GM18873 (cell line): ENCODE measurements at regions not wholly inside any gene's neighbourhood (a gene's known extent, or its start where the extent isn't known, plus 50 kb on each side); places are given as distances from the start of the nearest gene placed in this dataset.

Source experiments
- ATAC-seq: cut with Tn5 transposase; IDR thresholded peaks from one replicate; pipeline ENCODE4 v1.9.1; 2021; ENCODE audit warnings: mild to moderate bottlenecking, moderate library complexity, moderate number of reproducible peaks; ENCODE audit not compliant: unreplicated experiment, low FRiP score

DNA sequence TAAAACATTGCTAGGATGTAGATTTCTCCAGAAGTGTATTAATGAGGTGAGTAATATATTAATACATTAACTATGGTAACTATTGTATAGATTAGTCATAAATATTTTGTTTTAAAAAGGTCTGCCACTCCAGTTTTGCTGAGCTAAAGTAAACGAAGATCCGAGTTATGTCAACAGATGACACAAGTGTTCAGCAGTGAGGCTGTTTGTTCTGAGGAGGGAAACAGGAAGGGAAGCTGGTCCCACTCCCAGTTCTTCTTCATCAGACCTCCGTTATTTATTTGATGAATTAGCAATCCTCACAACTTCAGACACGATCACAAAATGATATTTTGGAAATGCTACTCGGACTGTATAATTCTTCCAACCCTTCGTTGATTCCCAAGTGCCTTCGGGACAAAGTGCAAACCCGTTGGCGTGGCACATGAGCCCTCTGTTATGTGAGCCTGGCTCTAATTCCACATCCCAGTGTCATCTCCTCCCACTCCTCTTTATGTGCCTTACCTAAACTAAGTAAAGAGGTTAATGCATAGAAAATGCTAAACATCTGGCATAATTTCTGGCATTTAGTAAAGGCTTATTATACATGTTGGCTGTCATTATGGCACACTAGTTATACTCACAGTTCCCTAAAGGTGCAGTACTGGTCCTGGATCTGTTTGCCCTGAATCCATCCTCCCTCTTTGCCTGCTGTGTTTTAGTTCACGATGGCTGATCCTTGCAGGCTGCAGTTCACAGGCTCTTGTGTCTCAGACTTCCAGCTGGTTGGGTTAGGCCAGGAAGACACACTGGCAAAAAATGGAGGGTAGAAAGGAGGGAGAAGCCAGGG, 190.6 kb upstream of the LNX1 start:
- ATAC-seq: no peak

- ATAC-seq: no peak
Measured at GRCh38 chr4:53780736-53781400, 189.6 kb upstream of the LNX1 start.

DNA sequence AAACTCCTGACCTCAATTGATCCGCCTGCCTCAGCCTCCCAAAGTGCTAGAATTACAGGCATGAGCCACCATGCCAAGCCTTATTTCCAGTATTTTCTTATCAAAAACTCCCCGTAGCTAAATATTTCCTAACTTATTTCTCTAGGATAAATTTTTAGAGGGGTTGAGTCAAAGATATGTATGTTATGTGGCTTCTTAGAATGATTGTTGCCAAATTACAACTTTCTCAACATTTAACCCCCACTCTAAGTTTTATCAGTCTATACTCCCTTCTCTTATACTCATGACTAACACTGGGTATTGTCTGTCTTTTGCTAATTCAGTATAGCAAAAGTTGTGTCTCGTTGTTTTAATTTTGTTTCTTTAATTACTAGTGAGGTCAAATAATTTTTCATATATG, 187.7 kb upstream of the LNX1 start:
- ATAC-seq: no peak

GRCh38 chr4:53778155-53778554, 186.9 kb upstream of the LNX1 start:
- no peak for ATAC-seq

DNA sequence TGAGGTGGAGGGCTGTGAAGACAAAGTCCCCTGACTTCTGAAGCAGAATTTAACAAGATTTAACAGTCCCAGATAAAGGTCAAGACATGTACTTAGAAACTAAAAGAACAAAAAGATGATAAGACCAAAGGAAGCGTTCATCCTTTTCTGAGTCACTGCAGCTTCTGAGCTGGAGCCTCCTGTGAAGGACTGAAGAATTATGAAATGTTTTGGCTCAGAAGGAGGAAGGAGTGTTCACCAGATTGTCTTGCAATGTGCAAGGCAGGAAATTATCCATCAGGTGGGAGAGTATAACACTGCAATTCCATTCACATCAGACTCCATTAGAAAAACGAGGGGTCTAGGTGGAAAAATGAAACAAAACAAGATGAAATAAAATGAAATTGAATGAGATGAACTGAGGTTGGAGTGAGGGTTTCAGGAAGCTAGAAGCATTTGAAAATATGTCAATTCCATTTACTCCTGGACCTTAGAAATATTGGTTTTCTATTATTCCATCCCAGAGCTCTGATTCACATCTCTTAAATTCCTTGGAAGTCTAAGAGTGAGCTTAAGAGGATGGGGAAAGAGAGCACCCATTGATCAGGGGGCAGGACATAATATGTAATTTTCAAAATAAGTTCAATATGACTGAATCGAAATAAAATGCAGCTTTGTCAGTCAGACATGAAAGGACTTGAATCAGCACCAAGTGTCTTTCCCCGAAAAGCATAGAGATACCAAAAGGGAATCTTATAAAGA, 186.1 kb upstream of the LNX1 start:
- ATAC-seq: no peak

GRCh38 chr4:53776141-53776540, 184.9 kb upstream of the LNX1 start:
- no peak for ATAC-seq

DNA sequence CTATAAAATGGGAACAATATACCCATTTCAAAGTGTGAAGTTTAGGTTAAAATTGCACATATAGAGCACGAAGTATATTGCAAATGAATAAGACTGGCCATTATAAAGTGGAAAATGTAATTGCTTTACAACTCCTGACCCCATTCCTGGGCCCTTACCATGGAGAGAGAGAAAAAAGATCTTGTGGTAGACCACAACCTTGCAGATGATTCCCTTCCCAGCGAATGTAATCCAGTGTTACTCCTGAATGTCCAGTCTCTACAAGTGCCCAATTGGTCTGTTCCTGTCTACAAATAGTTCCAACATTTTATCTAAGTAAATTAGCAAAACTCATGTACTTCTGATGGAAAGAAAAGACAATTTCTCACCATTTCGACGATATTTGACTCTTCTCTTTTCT, 184.1 kb upstream of the LNX1 start:
- ATAC-seq: no peak

DNA sequence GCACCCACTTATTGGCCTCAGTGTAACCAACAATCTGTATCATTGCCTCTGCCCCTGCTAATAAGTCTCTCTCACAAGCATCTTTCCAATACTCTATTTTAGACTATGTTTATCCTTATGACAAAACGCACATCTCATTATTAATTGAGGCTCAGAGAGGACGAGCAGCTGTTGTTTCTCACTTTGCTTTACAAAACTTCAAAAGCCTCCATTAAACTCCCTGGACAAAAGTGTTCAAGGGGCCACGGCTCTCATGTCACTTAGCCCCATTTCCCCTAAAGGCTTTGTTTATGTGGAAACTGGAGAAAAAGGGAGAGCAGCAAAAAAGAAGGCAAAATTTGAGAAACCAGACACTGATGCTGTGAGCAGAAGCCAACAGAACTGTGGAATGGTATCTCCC, 180.0 kb upstream of the LNX1 start:
- ATAC-seq: no peak

- no peak for ATAC-seq
Measured at GRCh38 chr4:53767482-53767881, 176.2 kb upstream of the LNX1 start.

DNA sequence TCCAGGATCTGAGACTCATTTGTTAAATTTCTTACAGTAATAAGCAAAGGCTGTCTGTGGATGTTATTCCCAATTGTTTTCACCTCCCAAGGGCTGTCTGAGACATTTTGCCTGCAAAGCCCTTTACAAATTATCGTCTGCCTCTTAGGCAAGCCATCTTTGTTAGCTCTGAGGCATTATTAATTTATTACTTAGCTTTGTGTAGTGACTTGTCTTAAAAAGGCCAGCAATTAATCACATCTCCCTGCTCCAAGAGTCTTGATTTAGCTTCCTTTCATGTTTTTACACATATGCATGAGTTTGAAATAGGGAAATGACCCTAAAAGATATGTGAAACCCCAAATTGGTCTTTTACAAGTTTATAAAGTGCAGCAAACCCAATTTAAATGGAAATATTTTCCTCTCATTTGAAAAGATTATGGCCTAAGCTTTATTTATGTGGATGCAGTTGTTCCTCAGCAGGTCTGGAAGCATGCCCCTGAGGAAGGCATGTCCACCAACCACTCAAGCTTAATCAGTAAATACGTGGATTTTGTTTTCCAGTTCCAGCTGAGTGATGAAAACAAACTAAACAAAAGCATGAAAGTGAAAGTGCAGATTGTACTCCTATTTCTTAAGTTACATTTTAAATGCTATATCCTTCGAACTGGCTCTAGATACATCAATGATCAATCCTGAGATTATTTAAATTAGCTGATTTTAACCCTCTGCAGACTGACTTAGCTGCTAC, 173.6 kb upstream of the LNX1 start:
- ATAC-seq: no peak

DNA sequence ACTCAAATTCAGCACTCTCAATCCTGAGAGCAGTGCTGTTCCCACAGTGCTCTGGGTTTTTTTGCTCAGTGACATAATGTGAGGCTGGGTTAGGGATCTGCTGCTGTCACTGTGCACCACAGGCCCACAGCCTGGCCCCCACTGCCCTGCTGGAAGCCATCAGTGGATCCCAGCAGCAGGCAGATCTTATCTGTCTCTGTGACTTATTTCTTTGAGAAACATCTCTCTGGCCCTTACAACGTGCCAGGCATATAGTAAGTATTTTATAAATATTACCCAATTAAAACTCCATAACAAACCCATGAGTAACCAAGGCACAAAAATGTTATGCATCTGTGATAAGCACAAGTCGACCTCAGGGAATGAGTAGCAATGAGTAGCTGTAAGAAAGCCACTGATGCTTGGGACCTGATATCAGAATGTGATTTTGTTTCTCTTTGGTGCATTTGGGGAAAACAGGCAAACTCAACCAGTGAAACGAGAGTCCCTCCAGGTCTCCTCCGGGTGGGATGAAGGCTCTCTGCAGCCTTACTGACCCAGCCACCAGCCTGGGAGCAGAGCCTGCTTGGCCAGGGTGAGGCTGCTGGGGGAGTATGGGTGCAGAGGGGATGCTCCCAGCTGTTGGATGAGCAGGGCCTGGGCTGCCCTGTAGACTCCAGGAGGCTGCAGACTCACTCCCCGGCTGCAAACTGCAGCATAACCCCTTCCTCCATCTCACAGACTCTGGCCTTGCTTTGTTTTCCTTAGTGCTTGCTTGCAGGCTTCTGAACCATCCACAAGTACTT, 172.7 kb upstream of the LNX1 start:
- ATAC-seq: no peak

DNA sequence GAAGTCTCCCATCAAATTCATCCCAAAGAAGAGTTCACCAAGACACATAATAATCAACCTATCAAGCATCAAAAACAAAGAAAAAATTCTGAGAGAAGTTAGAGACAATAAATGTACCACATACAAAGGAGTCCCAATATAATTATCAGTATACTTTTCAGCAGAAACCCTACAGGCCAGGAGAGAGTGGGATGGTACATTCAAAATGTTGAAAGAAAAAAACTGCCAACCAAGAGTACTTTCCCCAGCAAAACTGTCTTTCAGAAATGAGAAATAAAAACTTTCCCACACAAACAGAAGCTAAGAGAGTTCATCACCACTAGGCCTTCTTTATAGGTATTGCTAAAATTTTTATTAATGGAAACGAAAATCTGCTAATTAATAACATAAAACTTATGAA, 164.4 kb upstream of the LNX1 start:
- ATAC-seq: no peak

DNA sequence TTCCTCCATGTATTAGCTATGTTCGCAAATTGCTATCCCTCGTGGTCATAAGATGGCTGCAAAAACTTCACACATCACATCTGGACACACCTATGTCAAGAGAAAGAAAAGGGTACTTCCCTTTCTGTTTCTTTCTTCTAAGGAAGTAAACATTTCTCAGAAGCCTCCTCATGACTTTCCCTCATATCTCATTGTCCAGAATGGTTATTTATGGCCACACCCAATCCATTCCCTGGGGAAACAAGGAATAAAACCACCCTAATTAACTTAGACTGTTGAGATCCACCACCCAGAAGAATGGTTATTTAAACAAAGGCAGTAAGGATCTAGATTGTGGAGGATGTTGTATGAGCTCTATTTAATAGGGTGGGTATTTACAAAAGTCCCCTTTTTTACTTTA, 160.8 kb upstream of the LNX1 start:
- ATAC-seq: no peak

DNA sequence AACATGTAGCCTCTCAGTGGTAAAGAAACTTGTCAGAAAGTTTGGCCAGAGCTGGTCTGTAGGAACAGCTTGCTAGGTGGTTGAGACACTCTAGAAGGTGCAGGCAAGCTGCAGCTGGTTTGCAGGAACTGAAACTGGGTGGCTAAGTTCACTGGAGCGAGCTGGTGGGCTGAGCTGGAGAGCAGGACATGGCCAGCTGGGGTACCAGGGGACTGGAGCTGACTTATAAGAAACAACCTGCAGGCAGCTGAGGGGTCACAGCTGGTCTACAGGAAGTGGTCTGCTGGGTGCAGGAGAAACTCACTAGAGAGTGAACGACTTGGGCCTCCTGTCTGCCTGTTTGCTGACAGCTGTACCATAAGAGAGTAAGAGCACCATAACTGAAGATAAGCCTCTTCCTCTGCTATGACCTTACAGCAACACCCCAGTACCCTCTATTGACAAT, 157.1 kb upstream of the LNX1 start:
- peak; percentile 96 for ATAC-seq

DNA sequence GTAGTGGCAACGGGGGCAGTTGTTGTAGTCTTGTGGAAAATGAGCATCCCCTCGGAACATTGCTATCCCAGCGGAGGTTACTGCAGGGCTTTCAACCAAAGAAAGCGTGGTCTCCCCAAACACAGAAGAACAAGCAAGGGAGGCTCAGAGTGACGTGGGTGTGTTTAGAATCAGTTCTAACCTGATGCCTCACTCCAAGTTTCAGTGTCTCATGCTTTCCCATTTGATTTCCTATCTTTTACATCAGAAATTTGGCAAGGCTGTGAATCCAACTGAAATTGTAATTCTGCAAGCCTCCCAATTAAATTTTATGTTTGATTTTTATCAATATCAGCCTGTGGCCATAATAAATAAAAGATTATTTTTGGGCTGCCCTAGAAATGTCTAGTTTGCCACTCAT, 156.1 kb upstream of the LNX1 start:
- no peak for ATAC-seq

DNA sequence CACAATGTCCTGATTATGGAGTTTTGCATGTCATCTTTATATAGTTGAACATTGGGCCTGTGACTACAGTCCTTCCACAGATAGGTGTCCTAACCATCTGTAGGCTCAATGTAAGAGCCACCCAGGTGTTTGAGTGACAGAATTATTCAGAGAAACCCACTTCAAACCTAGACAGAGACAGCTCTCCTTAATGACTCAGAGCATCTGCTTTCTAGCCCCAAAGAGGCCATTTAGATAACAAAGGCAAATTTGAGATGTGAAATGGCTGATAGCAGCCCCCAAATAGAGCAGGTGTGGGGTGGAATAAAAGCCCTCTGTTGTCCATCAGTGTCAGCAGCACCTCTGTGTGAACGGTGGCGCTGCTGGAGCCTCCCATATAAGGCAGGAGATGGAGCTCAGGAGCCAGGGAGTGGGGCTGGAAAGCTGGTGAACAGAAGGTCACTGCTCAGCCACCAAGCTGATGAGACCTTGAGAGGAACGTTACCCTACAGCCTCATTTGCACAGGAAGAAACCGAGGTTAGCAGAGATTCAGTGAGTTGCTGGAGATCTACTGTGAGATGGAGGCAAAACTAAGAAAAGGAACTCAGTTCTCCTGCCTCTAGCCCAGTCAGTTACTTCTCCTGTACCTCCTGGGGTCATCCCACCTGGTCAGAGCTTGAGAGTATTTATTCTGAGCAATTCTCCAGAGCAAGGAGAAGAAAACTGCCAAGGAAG, 153.3 kb upstream of the LNX1 start:
- no peak for ATAC-seq

- ATAC-seq: no peak
Measured at GRCh38 chr4:53734584-53735353, 143.5 kb upstream of the LNX1 start.

- ATAC-seq: no peak
Measured at GRCh38 chr4:53734182-53734581, 142.9 kb upstream of the LNX1 start.

GRCh38 chr4:53732661-53733060, 141.4 kb upstream of the LNX1 start:
- ATAC-seq: no peak
